ENCODE measurements at regions not wholly inside any gene's neighbourhood (a gene's known extent, or its start where the extent isn't known, plus 50 kb on each side); places are given as distances from the start of the nearest gene placed in this dataset.

DNA sequence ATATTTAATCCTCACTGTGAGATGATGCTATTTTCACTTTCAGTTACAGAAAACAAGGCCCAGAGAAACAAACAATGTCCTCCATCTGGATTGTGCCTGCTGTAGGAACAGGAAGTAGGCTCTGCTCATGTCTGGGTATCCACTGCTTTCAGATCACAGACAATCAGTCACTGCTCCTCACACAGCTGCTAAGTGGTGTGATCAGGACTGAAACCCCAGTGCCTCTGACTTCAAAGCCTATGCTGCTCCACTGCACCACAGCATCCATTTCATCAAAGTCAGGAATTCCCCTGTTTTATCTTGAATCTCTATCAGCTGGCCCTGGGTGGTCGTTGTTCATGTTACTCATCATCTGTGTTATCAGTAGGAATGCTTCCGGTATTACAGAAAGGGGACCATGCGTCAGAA is 303.8 kb upstream of the TRIB2 start:
- no peaks in the 10 kb centered on the region for H3K4me1 ChIP-seq
- DNase-seq (ENCODE audit: extremely low spot score in 2 of 2), result no peak
- intact Hi-C loops (cut with DNase I), result no loop called here

DNA sequence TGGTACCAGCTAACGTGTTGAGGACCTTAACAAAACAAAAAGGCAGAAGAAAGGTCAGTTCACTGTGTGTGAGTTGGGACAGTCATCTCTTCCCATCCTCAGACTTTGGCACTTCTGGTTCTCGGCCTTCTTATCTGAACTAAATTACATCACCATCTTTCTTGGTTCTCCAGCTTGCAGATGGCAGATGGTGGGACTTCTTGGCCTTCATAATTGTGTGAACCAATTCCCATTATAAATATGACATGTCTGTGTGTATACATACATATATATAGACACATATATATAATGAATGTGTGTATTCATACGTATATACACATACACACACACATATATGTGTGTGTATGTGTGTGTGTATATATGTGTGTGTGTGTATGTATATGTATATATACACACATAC is 301.2 kb upstream of the TRIB2 start:
- no peaks in the 10 kb centered on the region for H3K36me3 ChIP-seq
- TF ChIP-seq POLR2AphosphoS5 (IDR thresholded peaks at IDR 0.05; ENCODE audit: insufficient read depth in 1 of 2, low read depth in 1 of 2), result no peak
- no peak for TF ChIP-seq POLR2A (IDR thresholded peaks at IDR 0.05)
- TF ChIP-seq, protein P1, sequence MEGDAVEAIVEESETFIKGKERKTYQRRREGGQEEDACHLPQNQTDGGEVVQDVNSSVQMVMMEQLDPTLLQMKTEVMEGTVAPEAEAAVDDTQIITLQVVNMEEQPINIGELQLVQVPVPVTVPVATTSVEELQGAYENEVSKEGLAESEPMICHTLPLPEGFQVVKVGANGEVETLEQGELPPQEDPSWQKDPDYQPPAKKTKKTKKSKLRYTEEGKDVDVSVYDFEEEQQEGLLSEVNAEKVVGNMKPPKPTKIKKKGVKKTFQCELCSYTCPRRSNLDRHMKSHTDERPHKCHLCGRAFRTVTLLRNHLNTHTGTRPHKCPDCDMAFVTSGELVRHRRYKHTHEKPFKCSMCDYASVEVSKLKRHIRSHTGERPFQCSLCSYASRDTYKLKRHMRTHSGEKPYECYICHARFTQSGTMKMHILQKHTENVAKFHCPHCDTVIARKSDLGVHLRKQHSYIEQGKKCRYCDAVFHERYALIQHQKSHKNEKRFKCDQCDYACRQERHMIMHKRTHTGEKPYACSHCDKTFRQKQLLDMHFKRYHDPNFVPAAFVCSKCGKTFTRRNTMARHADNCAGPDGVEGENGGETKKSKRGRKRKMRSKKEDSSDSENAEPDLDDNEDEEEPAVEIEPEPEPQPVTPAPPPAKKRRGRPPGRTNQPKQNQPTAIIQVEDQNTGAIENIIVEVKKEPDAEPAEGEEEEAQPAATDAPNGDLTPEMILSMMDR (IDR thresholded peaks at IDR 0.05), result no peak
- intact Hi-C loops (cut with DNase I), result no loop called here

More for the DNA sequence above, 303.8 kb upstream of the TRIB2 start:
- H3K27ac ChIP-seq, result no peak overlapping the region
- TF ChIP-seq POLR2AphosphoS5 (IDR thresholded peaks at IDR 0.05; ENCODE audit: insufficient read depth in 1 of 2, low read depth in 1 of 2), result no peak
- TF ChIP-seq, protein P1 (IDR thresholded peaks at IDR 0.05), result no peak
- no peak for TF ChIP-seq POLR2A (IDR thresholded peaks at IDR 0.05)
- H3K27me3 ChIP-seq, result no peaks in the 10 kb centered on the region
- H3K4me3 ChIP-seq, result no peak overlapping the region
- no peaks in the 10 kb centered on the region for H3K9me3 ChIP-seq
- H3K36me3 ChIP-seq, result no peaks in the 10 kb centered on the region

DNA sequence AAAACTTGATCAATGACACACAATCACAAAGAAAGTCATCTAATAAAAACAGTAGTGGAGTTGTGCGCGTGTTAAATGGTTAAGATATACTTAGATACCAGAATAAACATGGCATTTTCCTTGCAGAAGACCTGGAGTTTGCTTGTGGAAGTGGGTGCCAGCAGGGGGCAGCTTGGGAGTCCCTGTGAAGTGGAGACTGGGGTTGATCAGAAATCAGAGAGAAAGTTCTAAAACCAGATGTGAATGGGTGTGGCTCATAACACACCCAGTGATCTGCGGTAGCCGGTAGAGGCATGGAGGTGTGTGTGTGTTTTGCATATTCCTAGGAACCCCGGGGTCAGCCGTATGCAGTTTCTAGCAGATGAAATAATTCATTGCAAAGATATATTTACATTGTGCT is 300.1 kb upstream of the TRIB2 start:
- Histone ChIP-seq H3K27ac (no peak overlapping the region), H3K4me3 (no peak overlapping the region)
- intact Hi-C loops (cut with DNase I), result no loop called here

More for the DNA sequence above, 301.2 kb upstream of the TRIB2 start:
- Histone ChIP-seq H3K4me3 (no peak overlapping the region), H3K27me3 (no peaks in the 10 kb centered on the region), H3K9me3 (no peaks in the 10 kb centered on the region), H3K4me1 (no peaks in the 10 kb centered on the region), H3K27ac (no peak overlapping the region)
- DNase-seq (ENCODE audit: extremely low spot score in 2 of 2), result no peak

DNA sequence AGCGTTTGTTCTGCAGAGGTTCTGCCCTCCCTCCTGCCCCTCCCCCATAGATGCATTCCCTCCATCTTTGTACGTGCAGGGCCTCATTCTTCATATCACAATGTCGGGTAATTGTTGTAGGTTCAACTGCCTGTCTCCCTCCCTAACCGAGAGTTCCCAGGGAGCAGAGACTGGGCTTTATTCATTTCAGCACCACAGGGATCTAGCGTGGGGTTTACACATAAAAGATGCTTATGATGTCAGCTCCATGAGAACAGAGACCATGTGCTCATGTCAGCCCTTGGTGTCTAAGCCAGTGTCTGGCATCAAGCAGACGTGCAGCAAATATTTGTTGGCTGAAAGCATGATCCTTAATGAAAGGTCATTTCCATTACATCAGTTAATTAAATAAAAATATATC is 298.9 kb upstream of the TRIB2 start:
- TF ChIP-seq, protein P1 (IDR thresholded peaks at IDR 0.05), result no peak
- TF ChIP-seq POLR2A (IDR thresholded peaks at IDR 0.05) (no peak), POLR2AphosphoS5 (IDR thresholded peaks at IDR 0.05; ENCODE audit: insufficient read depth in 1 of 2, low read depth in 1 of 2) (no peak)
- intact Hi-C loops (cut with DNase I), result no loop called here

More for the DNA sequence above, 300.1 kb upstream of the TRIB2 start:
- H3K4me1 ChIP-seq, result no peaks in the 10 kb centered on the region
- H3K36me3 ChIP-seq, result no peaks in the 10 kb centered on the region
- DNase-seq (ENCODE audit: extremely low spot score in 2 of 2), result no peak
- H3K27me3 ChIP-seq, result no peaks in the 10 kb centered on the region
- no peaks in the 10 kb centered on the region for H3K9me3 ChIP-seq
- TF ChIP-seq POLR2A (IDR thresholded peaks at IDR 0.05), result no peak
- no peak for TF ChIP-seq POLR2AphosphoS5 (IDR thresholded peaks at IDR 0.05; ENCODE audit: insufficient read depth in 1 of 2, low read depth in 1 of 2)
- TF ChIP-seq, protein P1 (IDR thresholded peaks at IDR 0.05), result peak in 1 of 3 experiments; percentile 20

DNA sequence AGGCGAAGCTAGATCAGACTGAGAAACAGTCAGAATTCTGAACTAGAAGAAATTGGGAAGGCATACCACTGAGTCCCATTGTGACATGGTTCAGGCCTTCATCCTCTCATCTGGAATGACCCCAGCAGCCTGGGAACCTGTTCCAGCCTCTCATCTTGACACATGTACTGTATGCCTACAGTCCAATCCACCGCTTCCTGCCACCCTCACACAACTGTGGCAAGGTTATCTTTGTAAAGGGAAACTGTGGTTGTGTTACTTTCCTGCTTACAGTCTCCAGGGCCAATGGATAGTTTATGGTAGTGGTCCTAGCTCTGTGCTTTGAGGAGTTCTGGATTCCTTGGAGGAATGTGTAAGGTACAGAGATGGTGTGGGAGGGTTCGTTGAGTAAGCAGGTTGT is 296.9 kb upstream of the TRIB2 start:
- Histone ChIP-seq H3K4me3 (no peak overlapping the region), H3K4me1 (no peaks in the 10 kb centered on the region), H3K36me3 (no peaks in the 10 kb centered on the region), H3K9me3 (no peaks in the 10 kb centered on the region), H3K27ac (no peak overlapping the region), H3K27me3 (no peaks in the 10 kb centered on the region)
- DNase-seq (ENCODE audit: extremely low spot score in 2 of 2), result no peak
- intact Hi-C loops (cut with DNase I), result no loop called here
- no peak for TF ChIP-seq POLR2A (IDR thresholded peaks at IDR 0.05)

More for the DNA sequence above, 298.9 kb upstream of the TRIB2 start:
- Histone ChIP-seq H3K36me3 (no peaks in the 10 kb centered on the region), H3K4me3 (no peak overlapping the region), H3K27me3 (no peaks in the 10 kb centered on the region), H3K27ac (no peak overlapping the region), H3K9me3 (no peaks in the 10 kb centered on the region), H3K4me1 (no peaks in the 10 kb centered on the region)
- DNase-seq (ENCODE audit: extremely low spot score in 2 of 2), result no peak
